ENCODE measurements at regions not wholly inside any gene's neighbourhood (a gene's known extent, or its start where the extent isn't known, plus 50 kb on each side); places are given as distances from the start of the nearest gene placed in this dataset.

- no peak overlapping the region for H3K27ac ChIP-seq
- H3K27me3 ChIP-seq (replicated peaks; ENCODE audit: insufficient read depth), result no peaks in the 10 kb centered on the region
- TF ChIP-seq CTCF (IDR thresholded peaks at IDR 0.05), result no peak
- H3K4me3 ChIP-seq, result no peak overlapping the region
- DNase-seq (ENCODE audit: low spot score) (no peak), ATAC-seq (ENCODE audit: insufficient number of reproducible peaks, low FRiP score, low read depth) (no peak)
- no peaks in the 10 kb centered on the region for H3K9me3 ChIP-seq
- H3K36me3 ChIP-seq, result no peaks in the 10 kb centered on the region
- no peaks in the 10 kb centered on the region for H3K4me1 ChIP-seq (ENCODE audit: control insufficient read depth in 1 of 2, low read depth in 2 of 2)
Observed at GRCh38 chr1:105934806-105935205, 1121.7 kb upstream of the PRMT6 start.

- no peak for DNase-seq (ENCODE audit: low spot score)
Observed at GRCh38 chr1:105964879-105965278, 1091.6 kb upstream of the PRMT6 start.

GRCh38 chr1:105997516-105997915 lies 1059.0 kb upstream of the PRMT6 start:
- ATAC-seq (ENCODE audit: insufficient number of reproducible peaks, low FRiP score, low read depth), result no peak
- Histone ChIP-seq H3K4me3 (no peak overlapping the region), H3K27me3 (replicated peaks; ENCODE audit: insufficient read depth) (no peaks in the 10 kb centered on the region), H3K36me3 (no peaks in the 10 kb centered on the region), H3K4me1 (ENCODE audit: control insufficient read depth in 1 of 2, low read depth in 2 of 2) (no peaks in the 10 kb centered on the region), H3K9me3 (no peaks in the 10 kb centered on the region), H3K27ac (no peak overlapping the region)
- no peak for TF ChIP-seq CTCF (IDR thresholded peaks at IDR 0.05)
- DNase-seq (ENCODE audit: low spot score), result no peak

More at GRCh38 chr1:105964879-105965278, 1091.6 kb upstream of the PRMT6 start:
- Histone ChIP-seq H3K36me3 (no peaks in the 10 kb centered on the region), H3K4me1 (ENCODE audit: control insufficient read depth in 1 of 2, low read depth in 2 of 2) (no peaks in the 10 kb centered on the region), H3K27me3 (replicated peaks; ENCODE audit: insufficient read depth) (no peaks in the 10 kb centered on the region), H3K4me3 (no peak overlapping the region), H3K9me3 (no peaks in the 10 kb centered on the region), H3K27ac (no peak overlapping the region)
- no peak for ATAC-seq (ENCODE audit: insufficient number of reproducible peaks, low FRiP score, low read depth)
- no peak for TF ChIP-seq CTCF (IDR thresholded peaks at IDR 0.05)

- Histone ChIP-seq H3K4me3 (no peak overlapping the region), H3K36me3 (no peaks in the 10 kb centered on the region), H3K9me3 (no peaks in the 10 kb centered on the region), H3K27ac (no peak overlapping the region), H3K27me3 (replicated peaks; ENCODE audit: insufficient read depth) (no peaks in the 10 kb centered on the region), H3K4me1 (ENCODE audit: control insufficient read depth in 1 of 2, low read depth in 2 of 2) (no peaks in the 10 kb centered on the region)
- no peak for TF ChIP-seq CTCF (IDR thresholded peaks at IDR 0.05)
- ATAC-seq (ENCODE audit: insufficient number of reproducible peaks, low FRiP score, low read depth) (no peak), DNase-seq (ENCODE audit: low spot score) (no peak)
Observed at GRCh38 chr1:106022312-106022902, 1034.1 kb upstream of the PRMT6 start.

GRCh38 chr1:106027871-106028270 lies 1028.6 kb upstream of the PRMT6 start:
- no peaks in the 10 kb centered on the region for H3K4me1 ChIP-seq (ENCODE audit: control insufficient read depth in 1 of 2, low read depth in 2 of 2)
- H3K27ac ChIP-seq, result no peak overlapping the region
- no peak for ATAC-seq (ENCODE audit: insufficient number of reproducible peaks, low FRiP score, low read depth)
- H3K36me3 ChIP-seq, result no peaks in the 10 kb centered on the region
- no peaks in the 10 kb centered on the region for H3K9me3 ChIP-seq
- no peak for DNase-seq (ENCODE audit: low spot score)
- H3K27me3 ChIP-seq (replicated peaks; ENCODE audit: insufficient read depth), result no peaks in the 10 kb centered on the region
- no peak for TF ChIP-seq CTCF (IDR thresholded peaks at IDR 0.05)
- H3K4me3 ChIP-seq, result no peak overlapping the region

All from thoracic aorta (tissue), 2 donors.